GM12878 (cell line): ENCODE measurements at regions not wholly inside any gene's neighbourhood (a gene's known extent, or its start where the extent isn't known, plus 50 kb on each side); places are given as distances from the start of the nearest gene placed in this dataset.

Experiments used
- ATAC-seq: fragments of 200-7000 bp; cut with Tn5 transposase; 3 replicates; pipeline ENCODE4 v1.9.1; 2020; ENCODE audit warnings: mild to moderate bottlenecking, moderate library complexity
- BruUV-seq: library from RNA; stranded (reverse); fragments of 400-500 nt; replicated peaks from 2 replicates; lab custom pipeline; 2021; lab: Mats Ljungman, UMichigan
- CTCF ChIA-PET: fragments of 300-600 bp; sonication (Branson Sonifier 250); formaldehyde crosslinking; extraction: SDS; loops from one replicate; lab custom pipeline; 2021; ENCODE audit warnings: inconsistent platforms; lab: Yijun Ruan, JAX
- POLR2A ChIA-PET: fragments of 350-600 bp; formaldehyde crosslinking; extraction: SDS; loops from one replicate; lab custom pipeline; 2021; ENCODE audit warnings: inconsistent platforms; lab: Charles Lee
- RAD21 ChIA-PET: fragments of 300-600 bp; sonication (Branson Sonifier 250); formaldehyde crosslinking; loops from one replicate; lab custom pipeline; 2023; ENCODE audit warnings: antibody characterized with exemption; ENCODE audit not compliant: unreplicated experiment; lab: Charles Lee
- SMC1A ChIA-PET: fragments of 300-600 bp; sonication (Branson Sonifier 250); formaldehyde crosslinking; loops from one replicate; lab custom pipeline; 2023; ENCODE audit not compliant: unreplicated experiment, uncharacterized antibody; lab: Charles Lee
- DNase-seq: peaks from one replicate; pipeline ENCODE4 v3.0.0-alpha.2; 2011; ENCODE audit warnings: low read depth, low spot score
- FAIRE-seq: peaks from 3 replicates; lab custom pipeline; 2011; peaks lifted over from hg19 to GRCh38; lab: Jason Lieb, UNC
- H2AFZ ChIP-seq: 2 replicates; pipeline ENCODE4 v1.6.0; 2011; ENCODE audit warnings: low read depth, low read length, control low read depth; ENCODE audit not compliant: control insufficient read depth
- H3K27ac ChIP-seq: 2 replicates; pipeline ENCODE4 v1.5.1; 2011; ENCODE audit warnings: control low read depth; ENCODE audit not compliant: control insufficient read depth, insufficient read depth
- H3K27me3 ChIP-seq, 2 experiments: replicated peaks in 1 of 2; 2 replicates each; pipeline versions ENCODE4 v1.6.0 to v1.6.1; 2011; ENCODE audit warnings: low read length in 1 of 2; ENCODE audit not compliant: control insufficient read depth in 2 of 2, insufficient read depth in 2 of 2
- H3K36me3 ChIP-seq, 2 experiments: 2 replicates each; pipeline ENCODE4 v1.5.1; 2011; ENCODE audit warnings: low read length in 1 of 2; ENCODE audit not compliant: control insufficient read depth in 2 of 2, insufficient read depth in 2 of 2
- H3K4me1 ChIP-seq: 2 replicates; pipeline ENCODE4 v1.6.1; 2011; ENCODE audit warnings: mild to moderate bottlenecking, low read length, moderate library complexity, mixed read lengths; ENCODE audit not compliant: control insufficient read depth, insufficient read depth
- H3K4me2 ChIP-seq: 2 replicates; pipeline ENCODE4 v1.6.0; 2011; ENCODE audit warnings: control low read depth; ENCODE audit not compliant: control insufficient read depth, insufficient read depth
- H3K4me3 ChIP-seq: fragments of 200-600 bp; sonication (generic); 2 replicates; pipeline ENCODE4 v1.5.1; 2016
- H3K79me2 ChIP-seq: 2 replicates; pipeline ENCODE4 v1.6.0; 2011; ENCODE audit warnings: low read length; ENCODE audit not compliant: control insufficient read depth, insufficient read depth
- H3K9ac ChIP-seq: 2 replicates; pipeline ENCODE4 v1.8.0; 2011; ENCODE audit warnings: low read length, control low read depth, mixed read lengths; ENCODE audit not compliant: control insufficient read depth, insufficient read depth
- H3K9me3 ChIP-seq: replicated peaks from 3 replicates; pipeline ENCODE4 v1.5.1; 2011; ENCODE audit warnings: mild to moderate bottlenecking, low read length; ENCODE audit not compliant: control insufficient read depth, insufficient read depth
- H4K20me1 ChIP-seq: 2 replicates; pipeline ENCODE4 v1.6.0; 2011; ENCODE audit not compliant: control insufficient read depth, insufficient read depth
- ATF3 ChIP-seq: IDR thresholded peaks from 2 replicates; pipeline ENCODE4 v1.6.1; 2011; ENCODE audit warnings: low read depth, mild to moderate bottlenecking, low read length, moderate library complexity, borderline replicate concordance; ENCODE audit errors: extremely low read depth
- E4F1 ChIP-seq: fragments of 450-650 bp; IDR thresholded peaks from 2 replicates; pipeline ENCODE4 v1.6.1; 2018; ENCODE audit warnings: borderline replicate concordance, mild to moderate bottlenecking; ENCODE audit not compliant: partially characterized antibody
- GABPA ChIP-seq: IDR thresholded peaks from 2 replicates; pipeline ENCODE4 v1.6.1; 2014; ENCODE audit warnings: antibody characterized with exemption, low read depth, mild to moderate bottlenecking, inconsistent platforms
- HDAC6 ChIP-seq: fragments of 200-600 bp; sonication (generic); IDR thresholded peaks from one replicate; pipeline ENCODE4 v1.8.0; 2017; ENCODE audit warnings: antibody characterized with exemption; ENCODE audit not compliant: unreplicated experiment
- MAX ChIP-seq: IDR thresholded peaks from 2 replicates; pipeline ENCODE4 v1.6.1; 2012; ENCODE audit warnings: low read depth, low read length, improper control_type of control experiment
- MEF2A ChIP-seq: IDR thresholded peaks from 2 replicates; pipeline ENCODE4 v1.6.1; 2011; ENCODE audit warnings: low read depth, mild to moderate bottlenecking, low read length, moderate library complexity; ENCODE audit not compliant: insufficient read depth
- MTA2 ChIP-seq: fragments of 450-650 bp; IDR thresholded peaks from 2 replicates; pipeline ENCODE4 v1.6.1; 2016; ENCODE audit warnings: low read depth, mild to moderate bottlenecking, moderate library complexity
- MYB ChIP-seq: fragments of 150-350 bp; IDR thresholded peaks from 2 replicates; pipeline ENCODE4 v1.6.1; 2014; ENCODE audit warnings: mild to moderate bottlenecking, low read depth, low read length, borderline replicate concordance
- RUNX3 ChIP-seq: IDR thresholded peaks from 2 replicates; pipeline ENCODE4 v1.6.1; 2012; ENCODE audit warnings: low read length, inconsistent platforms
- TBL1XR1 ChIP-seq: IDR thresholded peaks from 2 replicates; pipeline ENCODE4 v1.6.1; 2012; ENCODE audit warnings: low read depth, low read length, improper control_type of control experiment
- TCF7 ChIP-seq: IDR thresholded peaks from 2 replicates; pipeline ENCODE4 v1.6.1; 2014; ENCODE audit warnings: antibody characterized with exemption, borderline replicate concordance
- ZBTB11 ChIP-seq: fragments of 450-650 bp; formaldehyde crosslinking; IDR thresholded peaks from 2 replicates; pipeline ENCODE4 v1.5.0; 2022; ENCODE audit warnings: mild to moderate bottlenecking, missing genetic modification characterization
- WGBS: methylation state at CpG from one replicate; pipeline ENCODE4 v1.1.6; 2016; ENCODE audit warnings: low lambda C conversion rate; ENCODE audit not compliant: insufficient replicate concordance, insufficient coverage; ENCODE audit errors: missing lambda C conversion rate; 5-methylcytosine and 5-hydroxymethylcytosine counted together
- in situ Hi-C: fragments of 300-500 bp; cut with MboI; formaldehyde crosslinking; loops from 9 replicates; pipeline ENCODE4 v1.14.3; 2018; ENCODE audit warnings: mixed read lengths
- intact Hi-C: fragments of 100-400 bp; cut with micrococcal nuclease; formaldehyde crosslinking; loops from one replicate; pipeline ENCODE4 v1.14.2; 2022; ENCODE audit not compliant: unreplicated experiment
- TF ChIP-seq, protein P1 (sequence below): fragments of 450-650 bp; IDR thresholded peaks from 2 replicates; pipeline ENCODE4 v1.6.1; 2017; ENCODE audit warnings: borderline replicate concordance
- TF ChIP-seq, protein P2 (sequence below): fragments of 450-650 bp; IDR thresholded peaks from 2 replicates; pipeline ENCODE4 v1.6.1; 2017; ENCODE audit warnings: antibody characterized with exemption, mild to moderate bottlenecking, moderate library complexity

- ChIA-PET SMC1A (no interaction called here), POLR2A (no interaction called here), RAD21 (no interaction called here), CTCF (no interaction called here)
- Histone ChIP-seq H3K4me1 (no peaks in the 10 kb centered on the region), H3K79me2 (no peaks in the 10 kb centered on the region), H3K27me3 (no peaks in the 10 kb centered on the region), H3K36me3 (no peaks in the 10 kb centered on the region), H3K9me3 (no peaks in the 10 kb centered on the region), H2AFZ (no peak overlapping the region), H3K4me3 (no peak overlapping the region), H3K27ac (no peak overlapping the region), H3K4me2 (no peak overlapping the region), H3K9ac (no peak overlapping the region), H4K20me1 (no peaks in the 10 kb centered on the region)
- WGBS: 13% methylated on average over 6 of the region's 6 CpGs
- intact Hi-C loops: no loop called here
- in situ Hi-C loops: no loop called here
- no TSS peak for BruUV-seq
- no peak for ATAC-seq
- FAIRE-seq: no peak
- no peak for DNase-seq
- TF ChIP-seq RUNX3: no peak
- TF ChIP-seq ZBTB11 (CRISPR knock-in tag): no peak
- TF ChIP-seq MYB: no peak
- no peak for TF ChIP-seq GABPA
- TF ChIP-seq TBL1XR1: no peak
- no peak for TF ChIP-seq MAX
- no peak for TF ChIP-seq ATF3
- no peak for TF ChIP-seq HDAC6
- TF ChIP-seq, protein P1, sequence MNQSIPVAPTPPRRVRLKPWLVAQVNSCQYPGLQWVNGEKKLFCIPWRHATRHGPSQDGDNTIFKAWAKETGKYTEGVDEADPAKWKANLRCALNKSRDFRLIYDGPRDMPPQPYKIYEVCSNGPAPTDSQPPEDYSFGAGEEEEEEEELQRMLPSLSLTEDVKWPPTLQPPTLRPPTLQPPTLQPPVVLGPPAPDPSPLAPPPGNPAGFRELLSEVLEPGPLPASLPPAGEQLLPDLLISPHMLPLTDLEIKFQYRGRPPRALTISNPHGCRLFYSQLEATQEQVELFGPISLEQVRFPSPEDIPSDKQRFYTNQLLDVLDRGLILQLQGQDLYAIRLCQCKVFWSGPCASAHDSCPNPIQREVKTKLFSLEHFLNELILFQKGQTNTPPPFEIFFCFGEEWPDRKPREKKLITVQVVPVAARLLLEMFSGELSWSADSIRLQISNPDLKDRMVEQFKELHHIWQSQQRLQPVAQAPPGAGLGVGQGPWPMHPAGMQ: no peak
- TF ChIP-seq, protein P2, sequence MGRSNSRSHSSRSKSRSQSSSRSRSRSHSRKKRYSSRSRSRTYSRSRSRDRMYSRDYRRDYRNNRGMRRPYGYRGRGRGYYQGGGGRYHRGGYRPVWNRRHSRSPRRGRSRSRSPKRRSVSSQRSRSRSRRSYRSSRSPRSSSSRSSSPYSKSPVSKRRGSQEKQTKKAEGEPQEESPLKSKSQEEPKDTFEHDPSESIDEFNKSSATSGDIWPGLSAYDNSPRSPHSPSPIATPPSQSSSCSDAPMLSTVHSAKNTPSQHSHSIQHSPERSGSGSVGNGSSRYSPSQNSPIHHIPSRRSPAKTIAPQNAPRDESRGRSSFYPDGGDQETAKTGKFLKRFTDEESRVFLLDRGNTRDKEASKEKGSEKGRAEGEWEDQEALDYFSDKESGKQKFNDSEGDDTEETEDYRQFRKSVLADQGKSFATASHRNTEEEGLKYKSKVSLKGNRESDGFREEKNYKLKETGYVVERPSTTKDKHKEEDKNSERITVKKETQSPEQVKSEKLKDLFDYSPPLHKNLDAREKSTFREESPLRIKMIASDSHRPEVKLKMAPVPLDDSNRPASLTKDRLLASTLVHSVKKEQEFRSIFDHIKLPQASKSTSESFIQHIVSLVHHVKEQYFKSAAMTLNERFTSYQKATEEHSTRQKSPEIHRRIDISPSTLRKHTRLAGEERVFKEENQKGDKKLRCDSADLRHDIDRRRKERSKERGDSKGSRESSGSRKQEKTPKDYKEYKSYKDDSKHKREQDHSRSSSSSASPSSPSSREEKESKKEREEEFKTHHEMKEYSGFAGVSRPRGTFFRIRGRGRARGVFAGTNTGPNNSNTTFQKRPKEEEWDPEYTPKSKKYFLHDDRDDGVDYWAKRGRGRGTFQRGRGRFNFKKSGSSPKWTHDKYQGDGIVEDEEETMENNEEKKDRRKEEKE: no peak
- no peak for TF ChIP-seq TCF7
- TF ChIP-seq E4F1: no peak
- TF ChIP-seq MTA2: no peak
- TF ChIP-seq MEF2A: no peak
These were observed 157.9 kb upstream of the GRB10 start for GRCh38 chr7:50940621-50941020.
